ENCODE measurements at regions not wholly inside any gene's neighbourhood (a gene's known extent, or its start where the extent isn't known, plus 50 kb on each side); places are given as distances from the start of the nearest gene placed in this dataset.

DNA sequence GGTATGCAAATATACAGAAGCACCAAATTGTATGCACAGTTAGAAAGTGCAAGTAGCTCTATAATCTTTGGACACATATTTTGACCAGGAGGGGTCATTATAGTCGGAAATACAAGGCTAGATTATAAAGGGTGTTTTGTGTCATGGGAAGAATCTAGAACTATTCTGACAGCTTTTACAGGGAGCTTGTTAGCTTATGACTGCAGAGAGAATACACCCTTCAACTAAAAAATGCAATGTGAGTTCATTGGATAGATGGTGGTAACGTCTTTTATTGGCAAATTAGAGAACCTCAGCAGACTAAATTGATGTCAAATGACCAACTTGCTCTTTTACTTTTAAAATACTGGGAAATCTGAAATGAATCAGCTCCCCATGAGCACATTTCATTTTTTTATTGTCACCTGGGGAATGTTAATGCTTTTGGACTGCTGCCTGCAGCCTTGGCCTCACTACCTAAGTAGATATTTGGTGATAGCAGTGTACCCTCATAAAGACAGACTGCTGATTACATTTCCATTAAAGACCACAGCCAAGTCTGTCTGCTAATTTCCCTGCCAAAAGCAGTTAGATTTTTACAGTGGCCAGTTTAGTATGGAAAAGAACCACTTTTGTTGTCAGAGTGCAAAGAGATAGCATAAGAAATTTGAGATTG is 515.9 kb upstream of the DPPA4 start:
- TF ChIP-seq CTCF (IDR thresholded peaks at IDR 0.05), result no peak
- no peak for TF ChIP-seq POLR2A (IDR thresholded peaks at IDR 0.05)

Measured in Peyer's patch (tissue), 4 donors.